PFSK-1 (cell line): ENCODE measurements at regions not wholly inside any gene's neighbourhood (a gene's known extent, or its start where the extent isn't known, plus 50 kb on each side); places are given as distances from the start of the nearest gene placed in this dataset.

Source experiments
- FOXP2 ChIP-seq: optimal IDR thresholded peaks from 2 replicates; pipeline ENCODE3; 2011; ENCODE audit warnings: borderline replicate concordance, control low read depth, inconsistent platforms; ENCODE audit not compliant: insufficient read depth; ENCODE audit errors: extremely low read length, extremely low read depth
- POLR2AphosphoS5 ChIP-seq: IDR thresholded peaks from 2 replicates; pipeline ENCODE4 v1.6.1; 2012; ENCODE audit warnings: low read depth, mild to moderate bottlenecking, control low read depth, low read length, moderate library complexity
- REST ChIP-seq, 2 experiments: IDR thresholded peaks; 2 replicates each; pipeline versions ENCODE4 v1.6.1 to v1.8.0; 2011 to 2012; ENCODE audit warnings: low read depth in 2 of 2, low read length in 2 of 2, control low read depth in 1 of 2, inconsistent platforms in 1 of 2, mild to moderate bottlenecking in 1 of 2, moderate library complexity in 1 of 2; ENCODE audit not compliant: insufficient read depth in 1 of 2
- SIN3A ChIP-seq: IDR thresholded peaks from 2 replicates; pipeline ENCODE4 v1.6.1; 2012; ENCODE audit warnings: mild to moderate bottlenecking, low read length, moderate library complexity, borderline replicate concordance; ENCODE audit not compliant: insufficient read depth
- TAF1 ChIP-seq: IDR thresholded peaks from 2 replicates; pipeline ENCODE4 v1.6.1; 2012; ENCODE audit warnings: low read length, control low read depth, borderline replicate concordance; ENCODE audit not compliant: insufficient read depth

GRCh38 chr3:77815467-77815866 is 775.6 kb downstream of the ROBO2 start:
- TF ChIP-seq REST (IDR thresholded peaks at IDR 0.05; ENCODE audit: insufficient read depth in 1 of 2, low read depth in 2 of 2, low read length in 2 of 2): no peak
- no peak for TF ChIP-seq SIN3A
- no peak for TF ChIP-seq TAF1
- TF ChIP-seq POLR2AphosphoS5: no peak
- TF ChIP-seq FOXP2: no peak

DNA sequence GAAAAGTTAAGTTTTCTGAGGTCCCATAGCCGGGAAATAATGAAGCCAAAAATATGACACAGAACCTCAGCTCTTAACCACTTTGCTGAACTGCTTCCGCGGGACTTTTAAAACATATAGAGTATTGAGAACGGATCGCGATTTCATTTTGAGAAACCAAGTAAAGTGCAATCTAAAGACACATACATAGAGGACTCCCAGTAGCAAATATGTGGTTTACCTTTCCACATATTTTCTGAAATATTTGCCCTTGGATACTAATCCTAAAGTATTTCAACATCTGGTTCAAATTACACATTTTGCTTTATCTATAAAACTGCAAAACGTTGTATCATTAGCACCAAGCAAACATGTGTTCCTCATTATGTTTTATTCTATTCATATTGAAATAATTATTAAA is 776.5 kb downstream of the ROBO2 start:
- TF ChIP-seq REST (IDR thresholded peaks at IDR 0.05; ENCODE audit: insufficient read depth in 1 of 2, low read depth in 2 of 2, low read length in 2 of 2): no peak
- no peak for TF ChIP-seq POLR2AphosphoS5
- TF ChIP-seq FOXP2: no peak
- no peak for TF ChIP-seq SIN3A
- TF ChIP-seq TAF1: no peak

GRCh38 chr3:77825001-77825827 is 785.3 kb downstream of the ROBO2 start:
- TF ChIP-seq TAF1: no peak
- TF ChIP-seq POLR2AphosphoS5: no peak
- TF ChIP-seq REST (IDR thresholded peaks at IDR 0.05; ENCODE audit: insufficient read depth in 1 of 2, low read depth in 2 of 2, low read length in 2 of 2): no peak
- TF ChIP-seq SIN3A: no peak
- no peak for TF ChIP-seq FOXP2

- no peak for TF ChIP-seq SIN3A
- no peak for TF ChIP-seq REST (IDR thresholded peaks at IDR 0.05; ENCODE audit: insufficient read depth in 1 of 2, low read depth in 2 of 2, low read length in 2 of 2)
- no peak for TF ChIP-seq FOXP2
- no peak for TF ChIP-seq POLR2AphosphoS5
- TF ChIP-seq TAF1: no peak
These were observed 796.0 kb downstream of the ROBO2 start for GRCh38 chr3:77835921-77836320.
